GM06990 (cell line): ENCODE measurements at regions not wholly inside any gene's neighbourhood (a gene's known extent, or its start where the extent isn't known, plus 50 kb on each side); places are given as distances from the start of the nearest gene placed in this dataset.
"Not testable (repeated sequence)": the region's sequence is repeated elsewhere in the genome, so short reads cannot be mapped to it uniquely, and the experiment has no call there.

Experiments used
- DNase-seq: peaks from one replicate; pipeline ENCODE4 v3.0.0-alpha.2; 2011; ENCODE audit not compliant: insufficient read length; ENCODE audit errors: extremely low read depth
- H3K27me3 ChIP-seq: replicated peaks from 2 replicates; pipeline ENCODE4 v1.6.0; 2011; ENCODE audit warnings: low read length; ENCODE audit not compliant: control insufficient read depth, insufficient read depth
- H3K36me3 ChIP-seq: 2 replicates; pipeline ENCODE4 v1.5.1; 2011; ENCODE audit warnings: low read length; ENCODE audit not compliant: control insufficient read depth, insufficient read depth
- H3K4me3 ChIP-seq: replicated peaks from 2 replicates; pipeline ENCODE4 v1.5.1; 2011; ENCODE audit warnings: low read depth, mild to moderate bottlenecking, control low read depth, low read length
- TF ChIP-seq, protein P1 (sequence below): IDR thresholded peaks from 2 replicates; pipeline ENCODE4 v1.5.1; 2011; ENCODE audit warnings: low read length, control low read depth, mild to moderate bottlenecking, inconsistent platforms; ENCODE audit not compliant: insufficient read depth, poor library complexity, severe bottlenecking

DNA sequence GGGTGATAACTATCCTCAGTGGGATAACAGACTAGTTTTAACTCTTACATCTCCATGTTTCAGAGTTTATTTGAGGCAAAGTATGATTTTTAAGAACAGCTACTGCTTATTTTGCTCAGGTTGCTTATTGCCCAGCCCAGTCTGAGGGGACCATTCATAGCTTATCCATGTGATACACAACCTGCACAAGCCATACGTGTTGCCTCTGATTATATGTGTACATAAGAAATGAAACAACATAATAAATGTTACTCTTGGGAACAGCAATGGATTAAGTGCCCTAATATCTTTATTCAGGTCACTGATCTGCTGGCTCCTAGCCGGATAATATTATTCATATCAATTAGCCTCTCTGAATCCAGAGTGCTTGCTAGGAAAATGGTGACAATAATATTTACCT lies 236.2 kb downstream of the CGGBP1 start:
- DNase-seq: no peak
- H3K36me3 ChIP-seq: no peaks in the 10 kb centered on the region

DNA sequence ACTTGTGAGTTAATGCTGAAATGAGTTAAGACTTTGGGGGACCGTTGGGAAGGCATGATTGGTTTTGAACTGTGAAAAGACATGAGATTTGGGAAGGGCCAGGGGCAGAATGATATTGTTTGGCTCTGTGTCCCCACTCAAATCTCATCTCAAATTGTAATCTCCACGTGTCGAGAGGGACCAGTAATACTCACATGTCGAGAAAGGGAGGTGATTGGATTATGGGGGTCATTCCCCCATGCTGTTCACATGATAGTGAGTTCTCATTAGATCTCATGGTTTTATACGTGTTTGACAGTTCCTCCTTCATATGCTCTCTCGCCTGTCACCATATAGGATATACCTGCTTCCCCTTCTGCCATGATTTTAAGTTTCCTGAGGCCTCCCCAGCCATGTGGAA lies 245.3 kb downstream of the CGGBP1 start:
- not testable (repeated sequence) for DNase-seq, H3K27me3 ChIP-seq, H3K4me3 ChIP-seq, H3K36me3 ChIP-seq

More for the DNA sequence above, 236.2 kb downstream of the CGGBP1 start:
- Histone ChIP-seq H3K4me3 (no peak overlapping the region), H3K27me3 (no peaks in the 10 kb centered on the region)
- TF ChIP-seq, protein P1, sequence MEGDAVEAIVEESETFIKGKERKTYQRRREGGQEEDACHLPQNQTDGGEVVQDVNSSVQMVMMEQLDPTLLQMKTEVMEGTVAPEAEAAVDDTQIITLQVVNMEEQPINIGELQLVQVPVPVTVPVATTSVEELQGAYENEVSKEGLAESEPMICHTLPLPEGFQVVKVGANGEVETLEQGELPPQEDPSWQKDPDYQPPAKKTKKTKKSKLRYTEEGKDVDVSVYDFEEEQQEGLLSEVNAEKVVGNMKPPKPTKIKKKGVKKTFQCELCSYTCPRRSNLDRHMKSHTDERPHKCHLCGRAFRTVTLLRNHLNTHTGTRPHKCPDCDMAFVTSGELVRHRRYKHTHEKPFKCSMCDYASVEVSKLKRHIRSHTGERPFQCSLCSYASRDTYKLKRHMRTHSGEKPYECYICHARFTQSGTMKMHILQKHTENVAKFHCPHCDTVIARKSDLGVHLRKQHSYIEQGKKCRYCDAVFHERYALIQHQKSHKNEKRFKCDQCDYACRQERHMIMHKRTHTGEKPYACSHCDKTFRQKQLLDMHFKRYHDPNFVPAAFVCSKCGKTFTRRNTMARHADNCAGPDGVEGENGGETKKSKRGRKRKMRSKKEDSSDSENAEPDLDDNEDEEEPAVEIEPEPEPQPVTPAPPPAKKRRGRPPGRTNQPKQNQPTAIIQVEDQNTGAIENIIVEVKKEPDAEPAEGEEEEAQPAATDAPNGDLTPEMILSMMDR: no peak

DNA sequence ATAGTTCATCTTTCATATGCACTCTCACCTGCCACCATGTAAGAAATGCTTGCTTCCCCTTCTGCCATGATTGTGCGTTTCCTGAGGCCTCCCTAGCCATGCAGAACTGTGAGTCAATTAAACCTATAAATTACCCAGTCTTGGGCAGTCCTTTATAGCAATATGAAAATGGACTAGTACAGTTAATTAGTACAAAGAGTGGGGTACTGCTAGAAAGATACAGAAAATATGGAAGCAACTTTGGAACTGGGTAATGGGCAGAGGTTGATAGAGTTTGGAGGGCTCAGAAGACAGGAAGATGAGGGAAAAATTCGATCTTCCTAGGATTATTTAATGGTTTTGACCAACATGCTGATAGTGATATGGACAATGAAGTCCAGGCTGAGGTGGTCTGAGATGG lies 246.9 kb downstream of the CGGBP1 start:
- DNase-seq: no peak

DNA sequence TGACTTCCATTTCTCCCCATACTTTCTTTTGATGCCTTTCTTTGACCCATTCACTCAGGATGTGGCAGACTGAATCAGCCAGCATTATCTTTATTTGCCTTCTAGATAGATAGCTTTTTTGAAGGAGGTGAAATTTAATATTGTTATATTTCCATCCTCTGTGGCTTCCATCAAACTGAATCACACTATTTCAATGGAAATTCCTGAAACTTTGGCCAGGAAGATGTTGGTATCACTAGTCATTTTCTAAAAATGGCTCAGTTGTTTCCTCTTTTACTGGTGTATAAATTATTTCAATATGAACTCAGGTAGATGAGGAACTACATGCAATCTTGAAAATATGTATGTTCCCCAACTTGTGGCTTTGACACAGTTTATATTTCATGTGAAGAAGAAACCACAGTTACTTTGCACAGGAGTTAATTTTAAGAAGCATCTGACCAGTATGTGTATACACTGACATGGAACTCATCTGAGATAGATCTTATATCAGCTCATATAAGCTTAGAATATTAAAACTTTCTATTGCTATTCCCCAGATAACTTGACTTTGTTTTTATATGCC lies 248.3 kb downstream of the CGGBP1 start:
- no peaks in the 10 kb centered on the region for H3K27me3 ChIP-seq
- TF ChIP-seq, protein P1: no peak
- H3K4me3 ChIP-seq: no peak overlapping the region
- DNase-seq: no peak
- no peaks in the 10 kb centered on the region for H3K36me3 ChIP-seq

More for the DNA sequence above, 246.9 kb downstream of the CGGBP1 start:
- H3K36me3 ChIP-seq: no peaks in the 10 kb centered on the region
- no peak overlapping the region for H3K4me3 ChIP-seq
- no peaks in the 10 kb centered on the region for H3K27me3 ChIP-seq
- TF ChIP-seq, protein P1: no peak

DNA sequence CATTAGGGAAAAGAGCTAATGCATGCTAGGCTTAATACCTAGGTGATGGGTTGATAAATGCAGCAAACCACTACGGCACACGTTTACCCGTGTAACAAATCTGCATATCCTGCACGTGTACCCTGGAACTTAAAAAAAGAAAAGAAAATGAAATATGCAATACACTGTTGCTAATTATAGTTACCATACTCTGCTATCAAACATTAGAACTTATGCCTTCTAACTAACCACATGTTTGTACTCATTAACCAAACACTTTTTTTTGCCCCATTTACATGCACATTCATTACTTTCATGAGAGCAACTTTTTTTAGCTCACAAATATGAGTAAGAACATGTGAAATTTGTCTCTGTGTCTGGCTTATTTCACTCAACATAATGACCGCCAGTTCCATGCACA lies 253.1 kb downstream of the CGGBP1 start:
- Histone ChIP-seq H3K27me3 (no peaks in the 10 kb centered on the region), H3K36me3 (no peaks in the 10 kb centered on the region), H3K4me3 (no peak overlapping the region)
- DNase-seq: no peak
- TF ChIP-seq, protein P1: no peak

DNA sequence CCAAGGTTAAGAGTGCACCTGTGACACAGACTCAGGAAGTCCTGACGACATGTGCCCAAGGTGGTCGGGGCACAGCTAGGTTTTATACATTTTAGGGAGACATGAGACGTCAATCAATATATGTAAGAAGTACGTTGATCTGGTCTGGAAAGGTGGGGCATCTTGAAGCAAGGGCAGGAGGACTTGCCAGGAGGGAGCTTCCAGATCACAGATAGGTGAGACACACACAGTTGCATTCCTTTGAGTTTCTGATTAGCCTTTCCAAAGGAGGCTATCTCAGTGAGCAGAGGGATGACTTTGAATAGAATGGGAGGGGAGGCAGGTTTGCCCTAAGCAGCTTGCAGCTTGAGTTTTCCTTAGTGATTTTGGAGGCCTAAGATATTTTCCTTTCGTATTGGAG lies 257.4 kb downstream of the CGGBP1 start:
- no peak for DNase-seq
- Histone ChIP-seq H3K27me3 (no peaks in the 10 kb centered on the region), H3K36me3 (no peaks in the 10 kb centered on the region), H3K4me3 (no peak overlapping the region)
- TF ChIP-seq, protein P1: no peak
